H9 (cell line): ENCODE measurements at regions not wholly inside any gene's neighbourhood (a gene's known extent, or its start where the extent isn't known, plus 50 kb on each side); places are given as distances from the start of the nearest gene placed in this dataset.

Source experiments
- DNase-seq: peaks from one replicate; pipeline ENCODE4 v3.0.0-alpha.2; 2017
- H2AFZ ChIP-seq: one replicate; pipeline ENCODE4 v1.6.1; 2013; ENCODE audit warnings: mild to moderate bottlenecking, low read length, control low read depth, moderate library complexity
- H2AK5ac ChIP-seq: 2 replicates; pipeline ENCODE4 v1.6.1; 2013; ENCODE audit warnings: low read length, control low read depth, mixed read lengths; ENCODE audit not compliant: insufficient read length
- H2BK120ac ChIP-seq: one replicate; pipeline ENCODE4 v1.6.1; 2013; ENCODE audit warnings: low read depth, mild to moderate bottlenecking, low read length, control low read depth, inconsistent platforms; ENCODE audit not compliant: poor library complexity, severe bottlenecking
- H2BK12ac ChIP-seq: 2 replicates; pipeline ENCODE4 v1.6.1; 2013; ENCODE audit warnings: low read length, control low read depth, mixed read lengths, low read depth; ENCODE audit not compliant: insufficient read length
- H2BK15ac ChIP-seq: 2 replicates; pipeline ENCODE4 v1.6.1; 2013; ENCODE audit warnings: low read depth, low read length, control low read depth
- H2BK20ac ChIP-seq: one replicate; pipeline ENCODE4 v1.6.1; 2013; ENCODE audit warnings: low read depth, mild to moderate bottlenecking, low read length, control low read depth, inconsistent platforms; ENCODE audit not compliant: poor library complexity, severe bottlenecking
- H2BK5ac ChIP-seq: 2 replicates; pipeline ENCODE4 v1.6.1; 2013; ENCODE audit warnings: low read length, control low read depth, mixed read lengths; ENCODE audit not compliant: insufficient read length
- H3K14ac ChIP-seq: 2 replicates; pipeline ENCODE4 v1.6.1; 2013; ENCODE audit warnings: low read length, control low read depth; ENCODE audit not compliant: insufficient read depth
- H3K18ac ChIP-seq: 2 replicates; pipeline ENCODE4 v1.6.1; 2013; ENCODE audit warnings: low read depth, mild to moderate bottlenecking, mixed read lengths, low read length, control low read depth; ENCODE audit not compliant: insufficient read length
- H3K23ac ChIP-seq: 2 replicates; pipeline ENCODE4 v1.6.1; 2013; ENCODE audit warnings: low read length, control low read depth, mixed read lengths, low read depth; ENCODE audit not compliant: insufficient read length
- H3K23me2 ChIP-seq: 2 replicates; pipeline ENCODE4 v1.6.1; 2013; ENCODE audit warnings: low read depth, mild to moderate bottlenecking, mixed read lengths, low read length, control low read depth; ENCODE audit not compliant: insufficient read length, poor library complexity, severe bottlenecking
- H3K27ac ChIP-seq: 2 replicates; pipeline ENCODE4 v1.5.1; 2013; ENCODE audit warnings: low read length, control low read depth, mixed read lengths, low read depth; ENCODE audit not compliant: insufficient read length
- H3K27me3 ChIP-seq: 2 replicates; pipeline ENCODE4 v1.6.1; 2013; ENCODE audit warnings: low read length, control low read depth, inconsistent platforms; ENCODE audit not compliant: insufficient read depth
- H3K4ac ChIP-seq: 2 replicates; pipeline ENCODE4 v1.6.1; 2013; ENCODE audit warnings: low read depth, mild to moderate bottlenecking, control low read depth, inconsistent platforms, low read length, moderate library complexity
- H3K4me1 ChIP-seq: 2 replicates; pipeline ENCODE4 v1.6.1; 2013; ENCODE audit warnings: low read length, control low read depth, inconsistent platforms; ENCODE audit not compliant: insufficient read depth
- H3K4me2 ChIP-seq: 2 replicates; pipeline ENCODE4 v1.6.1; 2013; ENCODE audit warnings: low read length, control low read depth, mixed read lengths; ENCODE audit not compliant: insufficient read length, insufficient read depth
- H3K56ac ChIP-seq: 2 replicates; pipeline ENCODE4 v1.6.1; 2013; ENCODE audit warnings: low read depth, mild to moderate bottlenecking, mixed read lengths, low read length, control low read depth; ENCODE audit not compliant: insufficient read length
- H3K79me1 ChIP-seq: 2 replicates; pipeline ENCODE4 v1.6.1; 2013; ENCODE audit warnings: low read depth, mild to moderate bottlenecking, moderate library complexity, low read length, control low read depth, inconsistent platforms; ENCODE audit not compliant: insufficient read depth, poor library complexity, severe bottlenecking
- H3K79me2 ChIP-seq: 2 replicates; pipeline ENCODE4 v1.6.1; 2013; ENCODE audit warnings: low read length, control low read depth, inconsistent platforms; ENCODE audit not compliant: insufficient read depth
- H3K9ac ChIP-seq: 2 replicates; pipeline ENCODE4 v1.6.1; 2013; ENCODE audit warnings: low read length, control low read depth, mixed read lengths; ENCODE audit not compliant: insufficient read length; ENCODE audit errors: extremely low read depth
- H3K9me3 ChIP-seq: one replicate; pipeline ENCODE4 v1.6.1; 2013; ENCODE audit warnings: low read depth, low read length, inconsistent platforms; ENCODE audit not compliant: control insufficient read depth
- H3T11ph ChIP-seq: one replicate; pipeline ENCODE4 v1.6.1; 2013; ENCODE audit warnings: mild to moderate bottlenecking, low read length, control low read depth, inconsistent platforms
- H4K20me1 ChIP-seq: one replicate; pipeline ENCODE4 v1.6.1; 2013; ENCODE audit not compliant: control insufficient read depth, insufficient read length, insufficient read depth
- H4K5ac ChIP-seq: 2 replicates; pipeline ENCODE4 v1.6.1; 2013; ENCODE audit warnings: low read depth, mild to moderate bottlenecking, mixed read lengths, low read length, control low read depth; ENCODE audit not compliant: insufficient read length
- H4K8ac ChIP-seq: replicated peaks from 2 replicates; pipeline ENCODE4 v1.6.1; 2013; ENCODE audit warnings: low read length, control low read depth, mixed read lengths, low read depth; ENCODE audit not compliant: insufficient read length
- H4K91ac ChIP-seq: 2 replicates; pipeline ENCODE4 v1.6.1; 2013; ENCODE audit warnings: low read depth, mild to moderate bottlenecking, moderate library complexity, mixed read lengths, low read length, control low read depth; ENCODE audit not compliant: insufficient read length
- H3K27ac Mint-ChIP-seq, 3 experiments: 2 replicates in 2 of 3; 3 replicates in 1 of 3; pipeline ENCODE4 v1.8.0; 2020 to 2021; ENCODE audit warnings: mixed read lengths in 3 of 3, mild to moderate bottlenecking in 1 of 3, moderate library complexity in 1 of 3
- H3K27me3 Mint-ChIP-seq: 2 replicates; pipeline ENCODE4 v1.8.0; 2021; ENCODE audit warnings: low read depth, mild to moderate bottlenecking, moderate library complexity, mixed read lengths
- H3K36me3 Mint-ChIP-seq, 3 experiments: 2 replicates in 2 of 3; 3 replicates in 1 of 3; pipeline ENCODE4 v1.8.0; 2020 to 2021; ENCODE audit warnings: low read depth in 3 of 3, mixed read lengths in 3 of 3; ENCODE audit not compliant: insufficient read depth in 1 of 3
- H3K4me1 Mint-ChIP-seq, 2 experiments: 2 replicates each; pipeline ENCODE4 v1.8.0; 2020; ENCODE audit warnings: mixed read lengths in 2 of 2
- H3K4me3 Mint-ChIP-seq, 2 experiments: 2 replicates in 1 of 2; 3 replicates in 1 of 2; pipeline ENCODE4 v1.8.0; 2020 to 2021; ENCODE audit warnings: mild to moderate bottlenecking in 2 of 2, mixed read lengths in 2 of 2, moderate library complexity in 1 of 2
- H3K9me3 Mint-ChIP-seq, 2 experiments: 2 replicates in 1 of 2; 3 replicates in 1 of 2; pipeline ENCODE4 v1.8.0; 2020; ENCODE audit warnings: mild to moderate bottlenecking in 2 of 2, mixed read lengths in 2 of 2, moderate library complexity in 1 of 2
- TF ChIP-seq, protein P1 (sequence below): fragments of 200-600 bp; sonication (generic); conservative IDR thresholded peaks from 3 replicates; pipeline ENCODE4 v1.8.0; 2021; ENCODE audit warnings: antibody characterized with exemption, mild to moderate bottlenecking

DNA sequence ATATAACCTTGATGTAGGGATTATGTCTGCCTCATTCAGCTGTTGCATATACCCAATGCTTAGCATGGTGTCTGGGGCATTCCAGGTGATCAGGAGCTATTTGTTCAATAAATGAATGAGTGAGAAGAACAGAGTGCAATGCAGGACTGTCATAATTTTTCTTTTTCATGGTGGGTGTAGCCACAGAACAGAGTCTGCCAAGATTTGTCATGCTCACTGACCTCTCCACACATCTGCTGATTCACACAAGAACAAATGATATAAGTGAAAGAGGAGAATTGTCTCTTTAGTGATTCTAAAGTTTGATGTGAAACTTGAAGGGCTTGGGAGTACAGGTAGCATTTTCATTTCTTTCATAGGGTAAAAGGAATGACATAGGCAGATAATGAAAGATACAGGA lies 64.4 kb upstream of the TEX13D start:
- Histone ChIP-seq H4K8ac (no peak overlapping the region), H3K4me1 (no peaks in the 10 kb centered on the region), H3T11ph (no peak overlapping the region), H2AK5ac (no peak overlapping the region), H3K56ac (no peak overlapping the region), H3K4ac (no peak overlapping the region), H3K79me2 (no peaks in the 10 kb centered on the region), H2BK120ac (no peak overlapping the region), H3K23ac (no peak overlapping the region), H4K91ac (no peak overlapping the region), H3K9me3 (peaks cover 9% of the 10 kb centered on the region), H2BK15ac (no peak overlapping the region), H2BK5ac (no peak overlapping the region), H4K5ac (no peak overlapping the region), H4K20me1 (no peaks in the 10 kb centered on the region), H3K18ac (no peak overlapping the region), H2AFZ (no peak overlapping the region), H3K79me1 (no peaks in the 10 kb centered on the region), H3K27me3 (no peaks in the 10 kb centered on the region), H3K23me2 (no peaks in the 10 kb centered on the region), H2BK20ac (no peak overlapping the region), H2BK12ac (no peak overlapping the region), H3K14ac (no peak overlapping the region), H3K27ac (no peak overlapping the region), H3K4me2 (no peak overlapping the region), H3K9ac (no peak overlapping the region)
- no peak overlapping the region for H3K4me3 Mint-ChIP-seq
- no peaks in the 10 kb centered on the region for H3K4me1 Mint-ChIP-seq
- DNase-seq: no peak
- H3K36me3 Mint-ChIP-seq: no peaks in the 10 kb centered on the region; a peak in 1 of 7 replicates
- no peaks in the 10 kb centered on the region; the same call in 1 of the 2 replicates for H3K27me3 Mint-ChIP-seq
- peaks cover 6 to 9% of the 10 kb centered on the region in 2 experiments; a peak in 4 of 5 replicates for H3K9me3 Mint-ChIP-seq
- TF ChIP-seq, protein P1, sequence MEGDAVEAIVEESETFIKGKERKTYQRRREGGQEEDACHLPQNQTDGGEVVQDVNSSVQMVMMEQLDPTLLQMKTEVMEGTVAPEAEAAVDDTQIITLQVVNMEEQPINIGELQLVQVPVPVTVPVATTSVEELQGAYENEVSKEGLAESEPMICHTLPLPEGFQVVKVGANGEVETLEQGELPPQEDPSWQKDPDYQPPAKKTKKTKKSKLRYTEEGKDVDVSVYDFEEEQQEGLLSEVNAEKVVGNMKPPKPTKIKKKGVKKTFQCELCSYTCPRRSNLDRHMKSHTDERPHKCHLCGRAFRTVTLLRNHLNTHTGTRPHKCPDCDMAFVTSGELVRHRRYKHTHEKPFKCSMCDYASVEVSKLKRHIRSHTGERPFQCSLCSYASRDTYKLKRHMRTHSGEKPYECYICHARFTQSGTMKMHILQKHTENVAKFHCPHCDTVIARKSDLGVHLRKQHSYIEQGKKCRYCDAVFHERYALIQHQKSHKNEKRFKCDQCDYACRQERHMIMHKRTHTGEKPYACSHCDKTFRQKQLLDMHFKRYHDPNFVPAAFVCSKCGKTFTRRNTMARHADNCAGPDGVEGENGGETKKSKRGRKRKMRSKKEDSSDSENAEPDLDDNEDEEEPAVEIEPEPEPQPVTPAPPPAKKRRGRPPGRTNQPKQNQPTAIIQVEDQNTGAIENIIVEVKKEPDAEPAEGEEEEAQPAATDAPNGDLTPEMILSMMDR: no peak
- no peak overlapping the region for H3K27ac Mint-ChIP-seq
